ENCODE measurements at regions not wholly inside any gene's neighbourhood (a gene's known extent, or its start where the extent isn't known, plus 50 kb on each side); places are given as distances from the start of the nearest gene placed in this dataset.

- Histone ChIP-seq H3K9me3 (no peaks in the 10 kb centered on the region), H3K27me3 (no peaks in the 10 kb centered on the region), H3K36me3 (no peaks in the 10 kb centered on the region), H3K4me1 (no peaks in the 10 kb centered on the region), H3K4me3 (no peak overlapping the region), H3K27ac (no peak overlapping the region)
- no peak for TF ChIP-seq POLR2A (IDR thresholded peaks at IDR 0.05)
- no peak for TF ChIP-seq CTCF (IDR thresholded peaks at IDR 0.05)
- DNase-seq = no peak
Measured at GRCh38 chr2:65498396-65498795, 66.0 kb upstream of the SPRED2 start.

GRCh38 chr2:65495251-65495877 is 63.0 kb upstream of the SPRED2 start:
- DNase-seq = no peak
- Histone ChIP-seq H3K36me3 (no peaks in the 10 kb centered on the region), H3K4me3 (no peak overlapping the region), H3K27me3 (no peaks in the 10 kb centered on the region), H3K27ac (no peak overlapping the region), H3K9me3 (no peaks in the 10 kb centered on the region), H3K4me1 (no peaks in the 10 kb centered on the region)
- no peak for TF ChIP-seq POLR2A (IDR thresholded peaks at IDR 0.05)
- no peak for TF ChIP-seq CTCF (IDR thresholded peaks at IDR 0.05)

GRCh38 chr2:65494078-65494477 is 61.7 kb upstream of the SPRED2 start:
- no peaks in the 10 kb centered on the region for H3K36me3 ChIP-seq
- TF ChIP-seq POLR2A (IDR thresholded peaks at IDR 0.05) = no peak
- TF ChIP-seq CTCF (IDR thresholded peaks at IDR 0.05) = no peak
- no peak overlapping the region for H3K4me3 ChIP-seq
- no peak overlapping the region for H3K27ac ChIP-seq
- H3K4me1 ChIP-seq = no peaks in the 10 kb centered on the region
- H3K27me3 ChIP-seq = no peaks in the 10 kb centered on the region
- DNase-seq = no peak
- H3K9me3 ChIP-seq = no peaks in the 10 kb centered on the region

- Histone ChIP-seq H3K9me3 (no peaks in the 10 kb centered on the region), H3K27me3 (no peaks in the 10 kb centered on the region), H3K4me3 (no peak overlapping the region), H3K36me3 (no peaks in the 10 kb centered on the region), H3K27ac (no peak overlapping the region), H3K4me1 (no peaks in the 10 kb centered on the region)
- TF ChIP-seq CTCF (IDR thresholded peaks at IDR 0.05) (no peak), POLR2A (IDR thresholded peaks at IDR 0.05) (no peak)
- DNase-seq = no peak
Measured at GRCh38 chr2:65491381-65491905, 59.0 kb upstream of the SPRED2 start.

GRCh38 chr2:65490222-65490621 is 57.8 kb upstream of the SPRED2 start:
- H3K4me1 ChIP-seq = no peaks in the 10 kb centered on the region
- H3K4me3 ChIP-seq = no peak overlapping the region
- no peaks in the 10 kb centered on the region for H3K27me3 ChIP-seq
- no peak overlapping the region for H3K27ac ChIP-seq
- TF ChIP-seq POLR2A (IDR thresholded peaks at IDR 0.05) (no peak), CTCF (IDR thresholded peaks at IDR 0.05) (no peak)
- H3K9me3 ChIP-seq = no peaks in the 10 kb centered on the region
- H3K36me3 ChIP-seq = no peaks in the 10 kb centered on the region
- no peak for DNase-seq

GRCh38 chr2:65489269-65489668 is 56.9 kb upstream of the SPRED2 start:
- Histone ChIP-seq H3K36me3 (no peaks in the 10 kb centered on the region), H3K27me3 (no peaks in the 10 kb centered on the region), H3K9me3 (no peaks in the 10 kb centered on the region), H3K4me3 (no peak overlapping the region), H3K27ac (no peak overlapping the region), H3K4me1 (no peaks in the 10 kb centered on the region)
- no peak for TF ChIP-seq CTCF (IDR thresholded peaks at IDR 0.05)
- no peak for TF ChIP-seq POLR2A (IDR thresholded peaks at IDR 0.05)
- no peak for DNase-seq

Data from Peyer's patch (tissue), 4 donors.